ENCODE measurements at regions not wholly inside any gene's neighbourhood (a gene's known extent, or its start where the extent isn't known, plus 50 kb on each side); places are given as distances from the start of the nearest gene placed in this dataset.
"Not testable (repeated sequence)": the region's sequence is repeated elsewhere in the genome, so short reads cannot be mapped to it uniquely, and the experiment has no call there.

- CTCF ChIA-PET: no interaction called here
- H3K4me3 Mint-ChIP-seq: no peak overlapping the region
- H3K4me1 Mint-ChIP-seq: no peaks in the 10 kb centered on the region
- H3K27me3 Mint-ChIP-seq: no peaks in the 10 kb centered on the region
- H3K36me3 Mint-ChIP-seq (ENCODE audit: low read depth): no peaks in the 10 kb centered on the region
- ATAC-seq (ENCODE audit: low read depth): no peak
- intact Hi-C loops (cut with micrococcal nuclease): no loop called here
- no peak for DNase-seq
- H3K9me3 Mint-ChIP-seq: no peaks in the 10 kb centered on the region
- H3K27ac Mint-ChIP-seq: no peak overlapping the region
- POLR2A ChIA-PET: no interaction called here
- no peak for TF ChIP-seq CTCF (IDR thresholded peaks at IDR 0.05)
Observed at GRCh38 chr6:168915242-168915641, 338.4 kb downstream of the THBS2 start.

GRCh38 chr6:168913866-168914469, 339.7 kb downstream of the THBS2 start:
- no peak for DNase-seq
- H3K36me3 Mint-ChIP-seq (ENCODE audit: low read depth): no peaks in the 10 kb centered on the region
- intact Hi-C loops (cut with micrococcal nuclease): no loop called here
- POLR2A ChIA-PET: no interaction called here
- no peaks in the 10 kb centered on the region for H3K4me1 Mint-ChIP-seq
- CTCF ChIA-PET: no interaction called here
- no peak for TF ChIP-seq CTCF (IDR thresholded peaks at IDR 0.05)
- H3K27me3 Mint-ChIP-seq: no peaks in the 10 kb centered on the region
- no peak overlapping the region for H3K27ac Mint-ChIP-seq
- H3K9me3 Mint-ChIP-seq: no peaks in the 10 kb centered on the region
- no peak for ATAC-seq (ENCODE audit: low read depth)
- no peak overlapping the region for H3K4me3 Mint-ChIP-seq

GRCh38 chr6:168913231-168913865, 340.3 kb downstream of the THBS2 start:
- intact Hi-C loops (cut with micrococcal nuclease); ATAC-seq (ENCODE audit: low read depth); H3K9me3 Mint-ChIP-seq; H3K27me3 Mint-ChIP-seq; H3K4me3 Mint-ChIP-seq; H3K27ac Mint-ChIP-seq; POLR2A ChIA-PET; DNase-seq; H3K4me1 Mint-ChIP-seq; CTCF ChIA-PET; H3K36me3 Mint-ChIP-seq (ENCODE audit: low read depth): not testable (repeated sequence)

GRCh38 chr6:168909288-168909687, 344.4 kb downstream of the THBS2 start:
- DNase-seq: no peak
- H3K36me3 Mint-ChIP-seq (ENCODE audit: low read depth): no peaks in the 10 kb centered on the region
- no peaks in the 10 kb centered on the region for H3K27me3 Mint-ChIP-seq
- TF ChIP-seq CTCF (IDR thresholded peaks at IDR 0.05): no peak
- no peak overlapping the region for H3K27ac Mint-ChIP-seq
- no peaks in the 10 kb centered on the region for H3K9me3 Mint-ChIP-seq
- intact Hi-C loops (cut with micrococcal nuclease): no loop called here
- ATAC-seq (ENCODE audit: low read depth): no peak
- H3K4me1 Mint-ChIP-seq: no peaks in the 10 kb centered on the region
- ChIA-PET CTCF (no interaction called here), POLR2A (no interaction called here)
- no peak overlapping the region for H3K4me3 Mint-ChIP-seq

GRCh38 chr6:168908887-168909286, 344.8 kb downstream of the THBS2 start:
- ChIA-PET POLR2A (no interaction called here), CTCF (no interaction called here)
- no peak for TF ChIP-seq CTCF (IDR thresholded peaks at IDR 0.05)
- Mint-ChIP-seq H3K9me3 (no peaks in the 10 kb centered on the region), H3K36me3 (ENCODE audit: low read depth) (no peaks in the 10 kb centered on the region), H3K4me3 (no peak overlapping the region), H3K27ac (no peak overlapping the region), H3K4me1 (no peaks in the 10 kb centered on the region), H3K27me3 (no peaks in the 10 kb centered on the region)
- DNase-seq (no peak), ATAC-seq (ENCODE audit: low read depth) (no peak)
- intact Hi-C loops (cut with micrococcal nuclease): no loop called here

GRCh38 chr6:168908166-168908565, 345.5 kb downstream of the THBS2 start:
- no peak for TF ChIP-seq CTCF (IDR thresholded peaks at IDR 0.05)
- no peak overlapping the region for H3K27ac Mint-ChIP-seq
- intact Hi-C loops (cut with micrococcal nuclease): no loop called here
- no peaks in the 10 kb centered on the region for H3K4me1 Mint-ChIP-seq
- no peak for ATAC-seq (ENCODE audit: low read depth)
- H3K27me3 Mint-ChIP-seq: no peaks in the 10 kb centered on the region
- CTCF ChIA-PET: no interaction called here
- no peak for DNase-seq
- no peaks in the 10 kb centered on the region for H3K36me3 Mint-ChIP-seq (ENCODE audit: low read depth)
- no peak overlapping the region for H3K4me3 Mint-ChIP-seq
- POLR2A ChIA-PET: no interaction called here
- no peaks in the 10 kb centered on the region for H3K9me3 Mint-ChIP-seq
